K562 (cell line): ENCODE measurements at regions not wholly inside any gene's neighbourhood (a gene's known extent, or its start where the extent isn't known, plus 50 kb on each side); places are given as distances from the start of the nearest gene placed in this dataset.

ENCODE experiments used
- ATAC-seq: fragments of 200-7000 bp; cut with Tn5 transposase; 3 replicates; pipeline ENCODE4 v1.9.1; 2020; ENCODE audit warnings: moderate library complexity
- BruUV-seq: library from RNA; stranded (reverse); fragments of 400-500 nt; replicated peaks from 2 replicates; lab custom pipeline; 2021; lab: Mats Ljungman, UMichigan
- CTCF ChIA-PET: fragments of 300-600 bp; formaldehyde crosslinking; extraction: SDS; loops from one replicate; lab custom pipeline; 2021; ENCODE audit warnings: low intra/inter-chr PET ratio; lab: Yijun Ruan, JAX
- POLR2A ChIA-PET: fragments of 300-600, 350-650 bp; sonication (Branson Sonifier 250); formaldehyde crosslinking; extraction: SDS; loops from one replicate; lab custom pipeline; 2021; ENCODE audit warnings: antibody characterized with exemption, inconsistent platforms; lab: Yijun Ruan, JAX
- DNase-seq, 4 experiments: peaks; one replicate each; pipeline versions ENCODE4 v3.0.0 to v3.0.0-alpha.2; 2011 to 2018; ENCODE audit warnings: low spot score in 3 of 4, mixed read lengths in 3 of 4; ENCODE audit errors: extremely low read depth in 1 of 4
- FAIRE-seq: peaks from 2 replicates; lab custom pipeline; 2011; peaks lifted over from hg19 to GRCh38; lab: Jason Lieb, UNC
- H2AFZ ChIP-seq: 2 replicates; pipeline ENCODE4 v1.6.0; 2011; ENCODE audit warnings: low read depth, low read length, control low read depth, inconsistent platforms
- H3K27ac ChIP-seq: fragments of 200-600 bp; 3 replicates; pipeline ENCODE4 v1.8.0; 2011; ENCODE audit warnings: low read depth, mild to moderate bottlenecking, control low read depth, inconsistent platforms, low read length, moderate library complexity, mixed read lengths; ENCODE audit errors: extremely low read depth
- H3K27me3 ChIP-seq, 2 experiments: fragments of 300-600 bp in 1 of 2; 2 replicates in 1 of 2; 3 replicates in 1 of 2; pipeline versions ENCODE4 v1.6.0 to v1.8.0; 2011; ENCODE audit warnings: inconsistent platforms in 2 of 2, low read length in 2 of 2, mild to moderate bottlenecking in 1 of 2, mixed read lengths in 1 of 2, moderate library complexity in 1 of 2; ENCODE audit not compliant: control insufficient read depth in 2 of 2, insufficient read depth in 2 of 2
- H3K36me3 ChIP-seq: fragments of 300-600 bp; 3 replicates; pipeline ENCODE4 v1.8.0; 2011; ENCODE audit warnings: mild to moderate bottlenecking, low read length, inconsistent platforms; ENCODE audit not compliant: control insufficient read depth, insufficient read depth
- H3K4me1 ChIP-seq, 2 experiments: fragments of 200-600 bp in 1 of 2; replicated peaks in 1 of 2; 2 replicates in 1 of 2; 3 replicates in 1 of 2; pipeline versions ENCODE4 v1.5.1 to v1.8.0; 2011; ENCODE audit warnings: inconsistent platforms in 2 of 2, low read length in 2 of 2, mild to moderate bottlenecking in 1 of 2, mixed read lengths in 1 of 2, moderate library complexity in 1 of 2; ENCODE audit not compliant: control insufficient read depth in 2 of 2, insufficient read depth in 2 of 2
- H3K4me2 ChIP-seq: 2 replicates; pipeline ENCODE4 v1.6.1; 2011; ENCODE audit warnings: low read length, control low read depth, inconsistent platforms, mixed read lengths; ENCODE audit not compliant: insufficient read depth
- H3K4me3 ChIP-seq: fragments of 200-600 bp; sonication (generic), shearing (Covaris generic); 2 replicates; pipeline ENCODE4 v1.5.1; 2016; ENCODE audit warnings: control low read depth, inconsistent platforms
- H3K79me2 ChIP-seq: fragments of 200-600 bp; 3 replicates; pipeline ENCODE4 v1.8.0; 2011; ENCODE audit warnings: low read length, inconsistent platforms; ENCODE audit not compliant: control insufficient read depth, insufficient read depth
- H3K9ac ChIP-seq, 2 experiments: 2 replicates each; pipeline versions ENCODE4 v1.6.0 to v1.6.1; 2011; ENCODE audit warnings: low read depth in 2 of 2, low read length in 2 of 2, control low read depth in 1 of 2, inconsistent platforms in 1 of 2, mild to moderate bottlenecking in 1 of 2, mixed read lengths in 1 of 2; ENCODE audit not compliant: insufficient read depth in 1 of 2
- H3K9me1 ChIP-seq: one replicate; pipeline ENCODE4 v1.6.0; 2011; ENCODE audit warnings: inconsistent platforms, mild to moderate bottlenecking, low read length, moderate library complexity; ENCODE audit not compliant: control insufficient read depth, insufficient read depth
- H3K9me3 ChIP-seq: replicated peaks from 2 replicates; pipeline ENCODE4 v1.5.1; 2011; ENCODE audit warnings: low read depth, low read length, inconsistent platforms; ENCODE audit not compliant: control insufficient read depth, insufficient read depth
- H4K20me1 ChIP-seq: replicated peaks from 2 replicates; pipeline ENCODE4 v1.6.1; 2011; ENCODE audit warnings: low read length, inconsistent platforms, mixed read lengths; ENCODE audit not compliant: control insufficient read depth, insufficient read depth
- CCAR2 ChIP-seq: fragments of 200-400 bp; formaldehyde crosslinking; IDR thresholded peaks from 2 replicates; pipeline ENCODE4 v1.6.1; 2017; ENCODE audit warnings: mild to moderate bottlenecking, low read depth, low read length
- COPS2 ChIP-seq: fragments of 450-650 bp; conservative IDR thresholded peaks from 2 replicates; pipeline ENCODE4 v1.6.1; 2016; ENCODE audit warnings: mild to moderate bottlenecking, moderate library complexity
- JUND ChIP-seq, 2 experiments: IDR thresholded peaks; 2 replicates in 1 of 2; 3 replicates in 1 of 2; pipeline ENCODE4 v1.6.1; 2011; ENCODE audit warnings: borderline replicate concordance in 2 of 2, low read depth in 2 of 2, low read length in 2 of 2, improper control_type of control experiment in 1 of 2, missing biosample characterization in 1 of 2, missing genetic modification characterization in 1 of 2, missing genetic modification reagents in 1 of 2
- NCOR1 ChIP-seq: fragments of 450-650 bp; IDR thresholded peaks from 2 replicates; pipeline ENCODE4 v1.6.1; 2016; ENCODE audit warnings: mild to moderate bottlenecking, moderate library complexity
- POLR3G ChIP-seq: IDR thresholded peaks from 2 replicates; pipeline ENCODE4 v1.6.1; 2011; ENCODE audit not compliant: insufficient read length, insufficient replicate concordance; ENCODE audit errors: extremely low read depth
- RBM15 ChIP-seq: fragments of 200-400 bp; formaldehyde crosslinking; IDR thresholded peaks from 2 replicates; pipeline ENCODE4 v1.6.1; 2018; ENCODE audit warnings: mild to moderate bottlenecking, low read length, moderate library complexity; ENCODE audit not compliant: insufficient read depth
- RCOR1 ChIP-seq, 2 experiments: IDR thresholded peaks; 2 replicates each; pipeline ENCODE4 v1.6.1; 2012; ENCODE audit warnings: low read depth in 2 of 2, low read length in 2 of 2, borderline replicate concordance in 1 of 2, improper control_type of control experiment in 1 of 2
- WHSC1 ChIP-seq: IDR thresholded peaks from one replicate; pipeline ENCODE4 v1.6.1; 2012; ENCODE audit warnings: low read length, control low read depth, inconsistent platforms
- ZNF707 ChIP-seq: fragments of 250-450 bp; sonication (Bioruptor Pico); conservative IDR thresholded peaks from 2 replicates; pipeline ENCODE4 v1.8.0; 2022; ENCODE audit warnings: inconsistent platforms, mild to moderate bottlenecking, moderate library complexity
- WGBS: fragments of 100-300 bp; shearing (Covaris generic); methylation state at CpG from one replicate; pipeline ENCODE4 v1.1.6; 2016; ENCODE audit warnings: low coverage, mixed read lengths; ENCODE audit not compliant: insufficient coverage; ENCODE audit errors: missing lambda C conversion rate; 5-methylcytosine and 5-hydroxymethylcytosine counted together
- in situ Hi-C: fragments of 300-500 bp; cut with MboI; formaldehyde crosslinking; loops from 4 replicates; pipeline ENCODE4 v1.15.0; 2018; ENCODE audit warnings: inconsistent platforms, mixed read lengths
- intact Hi-C: fragments of 100-400 bp; cut with micrococcal nuclease; formaldehyde crosslinking; loops from 2 replicates; pipeline ENCODE4 v1.14.2; 2022
- TF ChIP-seq, protein P1 (sequence below), 2 experiments: IDR thresholded peaks in 1 of 2; conservative IDR thresholded peaks in 1 of 2; 2 replicates each; pipeline ENCODE4 v1.6.1; 2016; ENCODE audit warnings: low read depth in 2 of 2, mild to moderate bottlenecking in 1 of 2, missing compliant biosample characterization in 1 of 2, missing genetic modification characterization in 1 of 2, moderate library complexity in 1 of 2
- TF ChIP-seq, protein P2 (sequence below): fragments of 450-650 bp; IDR thresholded peaks from 2 replicates; pipeline ENCODE4 v1.6.1; 2016

DNA sequence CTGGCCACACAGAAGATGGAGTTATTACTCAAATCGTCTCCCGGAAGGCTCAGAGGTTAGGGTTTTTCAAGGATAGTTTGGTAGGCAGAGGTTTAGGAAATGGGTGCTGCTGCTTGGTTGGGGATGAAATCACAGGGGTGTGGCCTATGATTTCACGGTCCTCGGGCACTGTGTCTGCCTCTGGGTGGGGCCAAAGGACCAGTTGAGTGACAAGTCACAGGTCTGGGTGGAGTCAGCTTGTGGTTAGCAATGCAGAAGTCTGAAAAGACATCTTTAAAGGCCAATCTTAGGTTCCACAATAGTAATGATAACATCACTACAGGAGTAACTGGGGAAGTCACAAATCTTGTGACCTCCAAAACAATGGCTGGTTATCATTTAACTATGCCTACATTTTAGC is 387.8 kb downstream of the ZNF521 start (continued):
- TF ChIP-seq ZNF707 (CRISPR knock-in tag) (no peak), RCOR1 (IDR thresholded peaks at IDR 0.05; ENCODE audit: borderline replicate concordance in 1 of 2, low read depth in 2 of 2, low read length in 2 of 2) (0 out of 4 replicates have a peak, but pooled peaks of 1 of the 2 experiments have one; percentile 15)
- TF ChIP-seq, protein P1, sequence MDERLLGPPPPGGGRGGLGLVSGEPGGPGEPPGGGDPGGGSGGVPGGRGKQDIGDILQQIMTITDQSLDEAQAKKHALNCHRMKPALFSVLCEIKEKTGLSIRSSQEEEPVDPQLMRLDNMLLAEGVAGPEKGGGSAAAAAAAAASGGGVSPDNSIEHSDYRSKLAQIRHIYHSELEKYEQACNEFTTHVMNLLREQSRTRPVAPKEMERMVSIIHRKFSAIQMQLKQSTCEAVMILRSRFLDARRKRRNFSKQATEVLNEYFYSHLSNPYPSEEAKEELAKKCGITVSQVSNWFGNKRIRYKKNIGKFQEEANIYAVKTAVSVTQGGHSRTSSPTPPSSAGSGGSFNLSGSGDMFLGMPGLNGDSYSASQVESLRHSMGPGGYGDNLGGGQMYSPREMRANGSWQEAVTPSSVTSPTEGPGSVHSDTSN (CRISPR knock-in tag; IDR thresholded peaks at IDR 0.05; ENCODE audit: low read depth), result no peak
- TF ChIP-seq, protein P1 (tag; conservative IDR thresholded peaks at IDR 0.05; ENCODE audit: low read depth), result peak; percentile 51
- TF ChIP-seq, protein P2, sequence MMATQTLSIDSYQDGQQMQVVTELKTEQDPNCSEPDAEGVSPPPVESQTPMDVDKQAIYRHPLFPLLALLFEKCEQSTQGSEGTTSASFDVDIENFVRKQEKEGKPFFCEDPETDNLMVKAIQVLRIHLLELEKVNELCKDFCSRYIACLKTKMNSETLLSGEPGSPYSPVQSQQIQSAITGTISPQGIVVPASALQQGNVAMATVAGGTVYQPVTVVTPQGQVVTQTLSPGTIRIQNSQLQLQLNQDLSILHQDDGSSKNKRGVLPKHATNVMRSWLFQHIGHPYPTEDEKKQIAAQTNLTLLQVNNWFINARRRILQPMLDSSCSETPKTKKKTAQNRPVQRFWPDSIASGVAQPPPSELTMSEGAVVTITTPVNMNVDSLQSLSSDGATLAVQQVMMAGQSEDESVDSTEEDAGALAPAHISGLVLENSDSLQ, result peak; percentile 89
- TF ChIP-seq, all 486 proteins: peak for 9

DNA sequence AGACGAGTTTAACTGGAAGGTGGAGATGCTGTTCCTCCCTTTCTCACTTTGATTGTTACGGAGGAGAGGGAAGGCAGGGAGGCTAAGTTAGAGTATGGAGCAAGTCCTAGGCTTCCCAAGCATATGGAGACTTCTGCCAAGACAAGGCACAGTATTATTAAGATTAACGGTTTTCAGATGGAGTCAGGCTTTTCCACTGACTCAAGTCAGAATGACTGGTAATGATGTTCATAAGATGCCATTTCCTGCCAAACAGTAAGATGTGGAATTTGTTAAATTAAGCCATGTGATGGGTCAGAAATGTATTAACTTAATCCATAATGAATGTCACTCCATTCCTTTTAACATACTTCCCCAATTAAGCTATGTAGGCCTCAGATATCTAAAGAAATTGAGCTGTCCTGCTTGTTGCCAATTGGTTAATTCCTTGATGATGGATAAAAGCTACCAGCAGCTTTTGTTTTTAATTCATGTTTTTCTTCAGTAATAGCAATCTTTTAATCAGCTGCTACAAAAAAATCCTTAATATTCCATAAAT is 383.7 kb downstream of the ZNF521 start:
- DNase-seq (no peak), FAIRE-seq (no peak), ATAC-seq (no peak)
- Histone ChIP-seq H3K9ac (no peak overlapping the region), H3K27me3 (no peaks in the 10 kb centered on the region; a peak in 1 of 5 replicates), H3K4me1 (no peaks in the 10 kb centered on the region), H3K4me2 (no peak overlapping the region), H3K9me1 (no peaks in the 10 kb centered on the region), H3K27ac (no peak overlapping the region), H3K9me3 (no peaks in the 10 kb centered on the region), H4K20me1 (no peaks in the 10 kb centered on the region), H3K36me3 (no peaks in the 10 kb centered on the region), H2AFZ (no peak overlapping the region), H3K4me3 (no peak overlapping the region), H3K79me2 (no peaks in the 10 kb centered on the region)
- POLR2A ChIA-PET, result no interaction called here
- WGBS, result 7% methylated on average over 3 of the region's 3 CpGs
- CTCF ChIA-PET, result no interaction called here
- BruUV-seq, result no TSS peak
- in situ Hi-C loops, result no loop called here
- intact Hi-C loops, result no loop called here
- no peak for TF ChIP-seq COPS2
- no peak for TF ChIP-seq POLR3G
- no peak for TF ChIP-seq RBM15
- no peak for TF ChIP-seq JUND (IDR thresholded peaks at IDR 0.05; ENCODE audit: borderline replicate concordance, low read depth, low read length)
- TF ChIP-seq JUND (tag; IDR thresholded peaks at IDR 0.05; ENCODE audit: borderline replicate concordance, low read depth, low read length), result no peak
- no peak for TF ChIP-seq NCOR1
- no peak for TF ChIP-seq WHSC1
- no peak for TF ChIP-seq CCAR2
